ENCODE measurements at regions not wholly inside any gene's neighbourhood (a gene's known extent, or its start where the extent isn't known, plus 50 kb on each side); places are given as distances from the start of the nearest gene placed in this dataset.

DNA sequence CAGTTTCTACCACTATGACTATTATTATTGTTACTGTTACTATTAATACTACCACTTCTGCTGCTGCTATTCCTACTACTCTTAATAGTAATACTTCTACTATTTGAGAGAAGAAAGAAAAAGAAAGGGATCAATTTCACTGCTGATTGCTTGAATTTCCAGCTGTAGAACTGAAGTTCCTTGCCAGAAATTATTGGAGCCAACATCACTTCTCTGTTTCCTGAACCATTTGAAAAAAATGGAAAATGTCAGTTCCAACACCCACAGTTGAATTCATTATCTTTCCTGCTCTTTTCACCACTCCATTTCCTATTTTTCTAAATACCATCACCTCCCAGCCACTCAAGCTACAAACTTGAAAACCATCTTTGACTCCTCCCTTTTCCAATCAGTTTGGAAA, 54.1 kb upstream of the PIK3C2G start:
- no peaks in the 10 kb centered on the region for H3K27me3 ChIP-seq (ENCODE audit: control insufficient read depth in 2 of 2, insufficient read depth in 2 of 2, low read length in 2 of 2)
- no peaks in the 10 kb centered on the region for H3K36me3 ChIP-seq (ENCODE audit: control insufficient read depth in 2 of 2, insufficient read depth in 2 of 2, low read length in 2 of 2)
- H3K4me1 ChIP-seq (ENCODE audit: control insufficient read depth in 2 of 2, insufficient read depth in 2 of 2, low read length in 2 of 2): no peaks in the 10 kb centered on the region
- H3K9me3 ChIP-seq (ENCODE audit: control insufficient read depth in 2 of 2, low read length in 2 of 2): no peaks in the 10 kb centered on the region
- H3K27ac ChIP-seq (ENCODE audit: low read depth in 2 of 2, low read length in 2 of 2): no peak overlapping the region
- H3K4me3 ChIP-seq (ENCODE audit: low read length in 2 of 2): no peak overlapping the region
- no peak overlapping the region for H3K9ac ChIP-seq (ENCODE audit: low read depth in 1 of 2, low read length in 2 of 2)

DNA sequence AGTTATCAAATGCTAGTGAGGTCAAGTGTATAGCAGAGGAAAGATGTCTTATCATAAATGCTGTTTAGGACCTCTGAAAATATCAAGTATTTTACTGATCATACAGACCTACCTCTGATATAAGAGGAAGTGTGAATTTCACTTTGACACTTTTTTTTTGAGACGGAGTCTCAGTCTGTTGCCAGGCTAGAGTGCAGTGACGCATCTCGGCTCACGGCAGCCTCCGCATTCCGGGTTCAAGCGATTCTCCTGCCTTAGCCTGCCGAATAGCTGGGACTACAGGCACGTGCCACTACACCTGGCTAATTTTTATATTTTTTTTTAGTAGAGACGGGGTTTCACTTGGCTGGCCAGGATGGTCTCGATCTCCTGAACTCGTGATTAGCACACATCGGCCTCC, 55.1 kb upstream of the PIK3C2G start:
- Histone ChIP-seq H3K9me3 (ENCODE audit: control insufficient read depth in 2 of 2, low read length in 2 of 2) (no peaks in the 10 kb centered on the region), H3K4me1 (ENCODE audit: control insufficient read depth in 2 of 2, insufficient read depth in 2 of 2, low read length in 2 of 2) (no peaks in the 10 kb centered on the region), H3K36me3 (ENCODE audit: control insufficient read depth in 2 of 2, insufficient read depth in 2 of 2, low read length in 2 of 2) (no peaks in the 10 kb centered on the region), H3K9ac (ENCODE audit: low read depth in 1 of 2, low read length in 2 of 2) (no peak overlapping the region), H3K27me3 (ENCODE audit: control insufficient read depth in 2 of 2, insufficient read depth in 2 of 2, low read length in 2 of 2) (no peaks in the 10 kb centered on the region), H3K4me3 (ENCODE audit: low read length in 2 of 2) (no peak overlapping the region), H3K27ac (ENCODE audit: low read depth in 2 of 2, low read length in 2 of 2) (no peak overlapping the region)

GRCh38 chr12:18204053-18204452, 57.3 kb upstream of the PIK3C2G start:
- Histone ChIP-seq H3K27me3 (ENCODE audit: control insufficient read depth in 2 of 2, insufficient read depth in 2 of 2, low read length in 2 of 2) (no peaks in the 10 kb centered on the region), H3K9me3 (ENCODE audit: control insufficient read depth in 2 of 2, low read length in 2 of 2) (no peaks in the 10 kb centered on the region), H3K27ac (ENCODE audit: low read depth in 2 of 2, low read length in 2 of 2) (no peak overlapping the region), H3K36me3 (ENCODE audit: control insufficient read depth in 2 of 2, insufficient read depth in 2 of 2, low read length in 2 of 2) (no peaks in the 10 kb centered on the region), H3K9ac (ENCODE audit: low read depth in 1 of 2, low read length in 2 of 2) (no peak overlapping the region), H3K4me1 (ENCODE audit: control insufficient read depth in 2 of 2, insufficient read depth in 2 of 2, low read length in 2 of 2) (no peaks in the 10 kb centered on the region), H3K4me3 (ENCODE audit: low read length in 2 of 2) (no peak overlapping the region)

- Histone ChIP-seq H3K27me3 (ENCODE audit: control insufficient read depth in 2 of 2, insufficient read depth in 2 of 2, low read length in 2 of 2) (no peaks in the 10 kb centered on the region), H3K36me3 (ENCODE audit: control insufficient read depth in 2 of 2, insufficient read depth in 2 of 2, low read length in 2 of 2) (no peaks in the 10 kb centered on the region), H3K4me1 (ENCODE audit: control insufficient read depth in 2 of 2, insufficient read depth in 2 of 2, low read length in 2 of 2) (no peaks in the 10 kb centered on the region), H3K9ac (ENCODE audit: low read depth in 1 of 2, low read length in 2 of 2) (no peak overlapping the region), H3K27ac (ENCODE audit: low read depth in 2 of 2, low read length in 2 of 2) (no peak overlapping the region), H3K9me3 (ENCODE audit: control insufficient read depth in 2 of 2, low read length in 2 of 2) (no peaks in the 10 kb centered on the region), H3K4me3 (ENCODE audit: low read length in 2 of 2) (no peak overlapping the region)
These were observed 69.2 kb upstream of the PIK3C2G start for GRCh38 chr12:18192119-18192518.

DNA sequence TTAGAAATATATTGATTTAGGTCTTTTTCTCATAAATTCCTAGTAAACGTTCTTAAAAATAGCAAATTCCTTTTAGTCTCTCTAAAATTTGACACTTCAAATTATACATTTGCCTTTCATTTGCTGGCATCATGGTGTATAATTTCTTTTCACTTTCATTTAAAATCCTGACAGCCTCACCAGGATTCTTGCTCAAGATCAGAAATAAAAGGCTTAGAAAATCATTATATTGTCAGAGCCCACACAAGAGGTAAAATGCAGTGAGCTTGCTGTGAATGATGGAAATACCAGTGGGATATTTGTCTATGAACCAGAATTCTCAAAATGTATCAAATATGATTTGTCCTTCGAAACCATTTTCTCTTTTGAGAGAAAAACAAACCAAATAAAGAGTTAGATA, 78.2 kb upstream of the PIK3C2G start:
- no peaks in the 10 kb centered on the region for H3K36me3 ChIP-seq (ENCODE audit: control insufficient read depth in 2 of 2, insufficient read depth in 2 of 2, low read length in 2 of 2)
- H3K9me3 ChIP-seq (ENCODE audit: control insufficient read depth in 2 of 2, low read length in 2 of 2): no peaks in the 10 kb centered on the region
- no peaks in the 10 kb centered on the region for H3K4me1 ChIP-seq (ENCODE audit: control insufficient read depth in 2 of 2, insufficient read depth in 2 of 2, low read length in 2 of 2)
- no peak overlapping the region for H3K27ac ChIP-seq (ENCODE audit: low read depth in 2 of 2, low read length in 2 of 2)
- H3K9ac ChIP-seq (ENCODE audit: low read depth in 1 of 2, low read length in 2 of 2): no peak overlapping the region
- H3K27me3 ChIP-seq (ENCODE audit: control insufficient read depth in 2 of 2, insufficient read depth in 2 of 2, low read length in 2 of 2): no peaks in the 10 kb centered on the region
- no peak overlapping the region for H3K4me3 ChIP-seq (ENCODE audit: low read length in 2 of 2)

DNA sequence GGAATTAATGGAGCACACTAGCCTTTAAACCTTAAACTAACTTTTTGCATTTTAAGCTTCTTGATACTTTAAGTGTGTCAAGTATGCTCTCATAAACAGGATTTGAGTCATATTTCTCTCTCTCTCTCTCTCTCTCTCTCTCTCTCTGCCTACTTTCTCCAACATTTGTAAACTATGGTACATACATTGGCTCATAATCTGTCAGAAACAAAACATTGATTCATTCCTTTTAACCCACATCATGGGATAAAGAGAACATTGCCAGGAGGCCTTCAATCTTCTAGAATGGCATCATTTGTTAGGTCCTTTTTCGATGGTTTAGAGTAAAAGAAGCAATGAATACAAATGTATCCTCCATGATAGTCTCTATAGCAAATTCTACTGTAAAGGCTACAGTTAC, 81.6 kb upstream of the RERGL start:
- Histone ChIP-seq H3K4me3 (ENCODE audit: low read length in 2 of 2) (no peak overlapping the region), H3K4me1 (ENCODE audit: control insufficient read depth in 2 of 2, insufficient read depth in 2 of 2, low read length in 2 of 2) (no peaks in the 10 kb centered on the region), H3K27me3 (ENCODE audit: control insufficient read depth in 2 of 2, insufficient read depth in 2 of 2, low read length in 2 of 2) (no peaks in the 10 kb centered on the region), H3K36me3 (ENCODE audit: control insufficient read depth in 2 of 2, insufficient read depth in 2 of 2, low read length in 2 of 2) (no peaks in the 10 kb centered on the region), H3K9me3 (ENCODE audit: control insufficient read depth in 2 of 2, low read length in 2 of 2) (peaks cover 0 to 6% of the 10 kb centered on the region in 2 donors), H3K9ac (ENCODE audit: low read depth in 1 of 2, low read length in 2 of 2) (no peak overlapping the region), H3K27ac (ENCODE audit: low read depth in 2 of 2, low read length in 2 of 2) (no peak overlapping the region)

DNA sequence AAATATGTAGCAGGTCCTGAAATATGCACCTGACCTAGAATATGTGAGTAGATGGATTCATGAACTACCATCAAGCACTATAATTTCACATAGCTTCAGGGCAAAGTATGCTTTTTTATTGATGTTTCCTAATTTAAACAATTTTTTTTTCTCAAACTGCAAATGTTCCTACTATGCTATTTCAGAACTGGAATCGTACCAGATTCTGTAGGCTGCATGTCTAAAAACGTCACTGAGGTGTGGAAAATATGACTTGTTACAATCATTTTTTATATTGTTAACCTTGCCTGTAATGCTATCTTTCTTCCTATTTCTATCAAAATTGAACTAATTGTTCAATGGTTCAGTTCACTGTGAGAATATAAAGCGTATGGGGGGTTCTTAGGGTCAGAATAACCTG, 78.0 kb upstream of the RERGL start:
- Histone ChIP-seq H3K9ac (ENCODE audit: low read depth in 1 of 2, low read length in 2 of 2) (no peak overlapping the region), H3K4me1 (ENCODE audit: control insufficient read depth in 2 of 2, insufficient read depth in 2 of 2, low read length in 2 of 2) (no peaks in the 10 kb centered on the region), H3K36me3 (ENCODE audit: control insufficient read depth in 2 of 2, insufficient read depth in 2 of 2, low read length in 2 of 2) (no peaks in the 10 kb centered on the region)

GRCh38 chr12:18165889-18166288, 75.9 kb upstream of the RERGL start:
- Histone ChIP-seq H3K9ac (ENCODE audit: low read depth in 1 of 2, low read length in 2 of 2) (no peak overlapping the region), H3K36me3 (ENCODE audit: control insufficient read depth in 2 of 2, insufficient read depth in 2 of 2, low read length in 2 of 2) (no peaks in the 10 kb centered on the region), H3K4me1 (ENCODE audit: control insufficient read depth in 2 of 2, insufficient read depth in 2 of 2, low read length in 2 of 2) (no peaks in the 10 kb centered on the region), H3K4me3 (ENCODE audit: low read length in 2 of 2) (no peak overlapping the region), H3K27ac (ENCODE audit: low read depth in 2 of 2, low read length in 2 of 2) (no peak overlapping the region), H3K9me3 (ENCODE audit: control insufficient read depth in 2 of 2, low read length in 2 of 2) (no peaks in the 10 kb centered on the region), H3K27me3 (ENCODE audit: control insufficient read depth in 2 of 2, insufficient read depth in 2 of 2, low read length in 2 of 2) (no peaks in the 10 kb centered on the region)

More for the DNA sequence above, 78.0 kb upstream of the RERGL start:
- Histone ChIP-seq H3K4me3 (ENCODE audit: low read length in 2 of 2) (no peak overlapping the region), H3K27ac (ENCODE audit: low read depth in 2 of 2, low read length in 2 of 2) (no peak overlapping the region), H3K9me3 (ENCODE audit: control insufficient read depth in 2 of 2, low read length in 2 of 2) (peaks cover 0 to 5% of the 10 kb centered on the region in 2 donors), H3K27me3 (ENCODE audit: control insufficient read depth in 2 of 2, insufficient read depth in 2 of 2, low read length in 2 of 2) (no peaks in the 10 kb centered on the region)

DNA sequence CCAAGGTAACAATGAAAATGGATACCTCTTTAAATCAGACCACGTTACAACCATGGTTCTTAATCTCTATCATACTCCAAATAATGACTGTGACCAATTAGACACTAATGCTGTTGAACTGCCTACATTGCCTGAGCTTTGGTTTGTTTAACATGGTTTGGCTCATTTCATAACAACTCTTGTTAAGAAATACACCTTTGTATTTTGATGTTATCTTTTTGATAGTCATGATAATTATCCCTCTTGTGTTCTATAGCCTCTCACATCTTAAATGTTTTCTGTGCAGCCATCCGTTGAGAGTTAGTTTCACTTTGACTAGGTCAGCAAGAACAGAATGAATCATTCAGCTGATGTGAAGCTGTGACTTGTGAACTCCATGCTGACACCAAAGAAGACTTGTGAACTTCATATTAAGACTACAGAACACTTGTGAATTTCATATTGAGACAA, 75.5 kb upstream of the RERGL start:
- Histone ChIP-seq H3K9ac (ENCODE audit: low read depth in 1 of 2, low read length in 2 of 2) (no peak overlapping the region), H3K36me3 (ENCODE audit: control insufficient read depth in 2 of 2, insufficient read depth in 2 of 2, low read length in 2 of 2) (no peaks in the 10 kb centered on the region), H3K27ac (ENCODE audit: low read depth in 2 of 2, low read length in 2 of 2) (no peak overlapping the region), H3K9me3 (ENCODE audit: control insufficient read depth in 2 of 2, low read length in 2 of 2) (no peaks in the 10 kb centered on the region), H3K27me3 (ENCODE audit: control insufficient read depth in 2 of 2, insufficient read depth in 2 of 2, low read length in 2 of 2) (no peaks in the 10 kb centered on the region), H3K4me1 (ENCODE audit: control insufficient read depth in 2 of 2, insufficient read depth in 2 of 2, low read length in 2 of 2) (no peaks in the 10 kb centered on the region), H3K4me3 (ENCODE audit: low read length in 2 of 2) (peak overlapping the region in 1 of 2 donors; percentile 8)

GRCh38 chr12:18160901-18161300, 70.9 kb upstream of the RERGL start:
- Histone ChIP-seq H3K9me3 (ENCODE audit: control insufficient read depth in 2 of 2, low read length in 2 of 2) (peaks cover 2 to 6% of the 10 kb centered on the region in 2 donors), H3K36me3 (ENCODE audit: control insufficient read depth in 2 of 2, insufficient read depth in 2 of 2, low read length in 2 of 2) (no peaks in the 10 kb centered on the region), H3K4me3 (ENCODE audit: low read length in 2 of 2) (no peak overlapping the region), H3K27ac (ENCODE audit: low read depth in 2 of 2, low read length in 2 of 2) (no peak overlapping the region), H3K4me1 (ENCODE audit: control insufficient read depth in 2 of 2, insufficient read depth in 2 of 2, low read length in 2 of 2) (no peaks in the 10 kb centered on the region), H3K9ac (ENCODE audit: low read depth in 1 of 2, low read length in 2 of 2) (no peak overlapping the region), H3K27me3 (ENCODE audit: control insufficient read depth in 2 of 2, insufficient read depth in 2 of 2, low read length in 2 of 2) (no peaks in the 10 kb centered on the region)

All from mucosa of rectum (tissue), 2 donors.